ENCODE measurements at regions not wholly inside any gene's neighbourhood (a gene's known extent, or its start where the extent isn't known, plus 50 kb on each side); places are given as distances from the start of the nearest gene placed in this dataset.

DNA sequence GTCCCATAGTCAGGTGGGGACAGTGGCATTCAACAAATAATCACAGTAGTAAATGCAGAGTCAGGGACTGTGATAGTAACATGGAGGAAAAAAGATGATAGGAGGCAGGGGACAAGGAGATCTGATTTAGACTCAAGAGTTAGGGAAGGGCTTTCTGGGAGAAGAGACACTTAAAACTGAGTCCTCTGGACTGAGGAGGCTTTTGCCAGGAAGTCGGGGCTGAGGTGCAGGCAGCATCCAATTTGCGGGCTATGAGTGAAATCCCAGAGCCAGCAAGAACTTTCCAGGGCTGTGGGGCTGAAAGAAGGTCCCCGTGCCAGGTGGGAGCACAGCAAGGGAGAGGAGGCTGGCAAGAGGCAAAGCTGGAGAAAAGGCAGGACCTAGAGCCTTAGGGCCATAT, 124.1 kb downstream of the KIF4B start:
- TF ChIP-seq POLR2A (IDR thresholded peaks at IDR 0.05), result no peak
- TF ChIP-seq, protein P1, sequence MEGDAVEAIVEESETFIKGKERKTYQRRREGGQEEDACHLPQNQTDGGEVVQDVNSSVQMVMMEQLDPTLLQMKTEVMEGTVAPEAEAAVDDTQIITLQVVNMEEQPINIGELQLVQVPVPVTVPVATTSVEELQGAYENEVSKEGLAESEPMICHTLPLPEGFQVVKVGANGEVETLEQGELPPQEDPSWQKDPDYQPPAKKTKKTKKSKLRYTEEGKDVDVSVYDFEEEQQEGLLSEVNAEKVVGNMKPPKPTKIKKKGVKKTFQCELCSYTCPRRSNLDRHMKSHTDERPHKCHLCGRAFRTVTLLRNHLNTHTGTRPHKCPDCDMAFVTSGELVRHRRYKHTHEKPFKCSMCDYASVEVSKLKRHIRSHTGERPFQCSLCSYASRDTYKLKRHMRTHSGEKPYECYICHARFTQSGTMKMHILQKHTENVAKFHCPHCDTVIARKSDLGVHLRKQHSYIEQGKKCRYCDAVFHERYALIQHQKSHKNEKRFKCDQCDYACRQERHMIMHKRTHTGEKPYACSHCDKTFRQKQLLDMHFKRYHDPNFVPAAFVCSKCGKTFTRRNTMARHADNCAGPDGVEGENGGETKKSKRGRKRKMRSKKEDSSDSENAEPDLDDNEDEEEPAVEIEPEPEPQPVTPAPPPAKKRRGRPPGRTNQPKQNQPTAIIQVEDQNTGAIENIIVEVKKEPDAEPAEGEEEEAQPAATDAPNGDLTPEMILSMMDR (IDR thresholded peaks at IDR 0.05 in 4 of 5, conservative IDR thresholded peaks at IDR 0.05 in 1 of 5), result no peak

All from gastrocnemius medialis (tissue), 4 donors.